BJ (cell line): ENCODE measurements at regions not wholly inside any gene's neighbourhood (a gene's known extent, or its start where the extent isn't known, plus 50 kb on each side); places are given as distances from the start of the nearest gene placed in this dataset.

Experiments
- CTCF ChIA-PET: fragments of 350-600 bp; formaldehyde crosslinking; extraction: SDS; loops from one replicate; lab custom pipeline; 2021; ENCODE audit warnings: antibody characterized with exemption, inconsistent platforms; lab: Yijun Ruan, JAX
- POLR2A ChIA-PET: fragments of 300-600 bp; sonication (Branson Sonifier 250); formaldehyde crosslinking; extraction: SDS; loops from one replicate; lab custom pipeline; 2021; ENCODE audit warnings: antibody characterized with exemption; lab: Charles Lee
- DNase-seq: peaks from one replicate; pipeline ENCODE4 v3.0.0-alpha.2; 2011; ENCODE audit warnings: low read depth
- H3K27me3 ChIP-seq: 2 replicates; pipeline ENCODE4 v1.6.0; 2011; ENCODE audit warnings: low read length; ENCODE audit not compliant: control insufficient read depth, insufficient read depth
- H3K36me3 ChIP-seq: 2 replicates; pipeline ENCODE4 v1.5.1; 2011; ENCODE audit warnings: low read length; ENCODE audit not compliant: control insufficient read depth, insufficient read depth
- H3K4me3 ChIP-seq: 2 replicates; pipeline ENCODE4 v1.5.1; 2011; ENCODE audit warnings: low read depth, mild to moderate bottlenecking, control low read depth, low read length
- TF ChIP-seq, protein P1 (sequence below): IDR thresholded peaks from 2 replicates; pipeline ENCODE4 v1.5.1; 2011; ENCODE audit warnings: low read depth, mild to moderate bottlenecking, control low read depth, inconsistent platforms, low read length, moderate library complexity; ENCODE audit not compliant: insufficient read depth

DNA sequence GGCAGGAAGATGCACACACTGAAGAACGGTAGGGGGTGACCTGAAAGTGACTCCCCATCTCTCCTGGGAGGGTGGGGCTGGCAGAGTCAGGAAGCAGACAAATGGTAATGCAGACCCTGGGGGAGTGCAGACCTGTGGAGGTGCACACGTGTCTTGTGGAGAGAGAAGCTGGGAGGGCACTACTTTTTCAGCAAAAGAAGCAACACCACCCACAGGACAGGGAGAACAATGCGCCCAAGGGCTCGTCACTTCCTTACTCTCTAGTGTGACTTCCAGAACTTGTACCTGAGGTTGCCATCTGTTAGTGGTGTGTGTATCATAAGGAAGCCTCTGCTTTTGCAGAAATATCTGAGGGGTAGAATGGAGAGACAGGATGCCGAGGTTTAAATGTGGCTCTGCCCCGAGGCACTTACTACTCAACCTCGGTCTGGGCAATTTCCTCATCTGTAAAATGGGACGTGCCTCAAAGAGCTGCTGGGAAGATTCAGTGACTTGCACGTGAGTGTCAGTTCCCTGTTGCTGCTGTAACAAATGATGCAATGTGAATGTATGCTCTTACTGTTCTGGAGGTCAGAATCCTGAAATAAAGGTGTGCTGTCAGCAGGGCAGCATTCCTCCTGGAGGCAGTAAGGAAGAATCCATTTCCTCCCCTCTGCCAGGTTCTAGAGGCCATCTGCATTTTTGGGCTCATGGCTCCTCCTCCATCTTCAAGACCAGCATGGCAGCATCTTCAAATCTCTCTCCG lies 323.4 kb downstream of the SHANK2 start:
- Histone ChIP-seq H3K27me3 (no peaks in the 10 kb centered on the region), H3K4me3 (no peak overlapping the region), H3K36me3 (no peaks in the 10 kb centered on the region)
- no peak for DNase-seq
- CTCF ChIA-PET: no interaction called here
- POLR2A ChIA-PET: no interaction called here
- TF ChIP-seq, protein P1, sequence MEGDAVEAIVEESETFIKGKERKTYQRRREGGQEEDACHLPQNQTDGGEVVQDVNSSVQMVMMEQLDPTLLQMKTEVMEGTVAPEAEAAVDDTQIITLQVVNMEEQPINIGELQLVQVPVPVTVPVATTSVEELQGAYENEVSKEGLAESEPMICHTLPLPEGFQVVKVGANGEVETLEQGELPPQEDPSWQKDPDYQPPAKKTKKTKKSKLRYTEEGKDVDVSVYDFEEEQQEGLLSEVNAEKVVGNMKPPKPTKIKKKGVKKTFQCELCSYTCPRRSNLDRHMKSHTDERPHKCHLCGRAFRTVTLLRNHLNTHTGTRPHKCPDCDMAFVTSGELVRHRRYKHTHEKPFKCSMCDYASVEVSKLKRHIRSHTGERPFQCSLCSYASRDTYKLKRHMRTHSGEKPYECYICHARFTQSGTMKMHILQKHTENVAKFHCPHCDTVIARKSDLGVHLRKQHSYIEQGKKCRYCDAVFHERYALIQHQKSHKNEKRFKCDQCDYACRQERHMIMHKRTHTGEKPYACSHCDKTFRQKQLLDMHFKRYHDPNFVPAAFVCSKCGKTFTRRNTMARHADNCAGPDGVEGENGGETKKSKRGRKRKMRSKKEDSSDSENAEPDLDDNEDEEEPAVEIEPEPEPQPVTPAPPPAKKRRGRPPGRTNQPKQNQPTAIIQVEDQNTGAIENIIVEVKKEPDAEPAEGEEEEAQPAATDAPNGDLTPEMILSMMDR: no peak

DNA sequence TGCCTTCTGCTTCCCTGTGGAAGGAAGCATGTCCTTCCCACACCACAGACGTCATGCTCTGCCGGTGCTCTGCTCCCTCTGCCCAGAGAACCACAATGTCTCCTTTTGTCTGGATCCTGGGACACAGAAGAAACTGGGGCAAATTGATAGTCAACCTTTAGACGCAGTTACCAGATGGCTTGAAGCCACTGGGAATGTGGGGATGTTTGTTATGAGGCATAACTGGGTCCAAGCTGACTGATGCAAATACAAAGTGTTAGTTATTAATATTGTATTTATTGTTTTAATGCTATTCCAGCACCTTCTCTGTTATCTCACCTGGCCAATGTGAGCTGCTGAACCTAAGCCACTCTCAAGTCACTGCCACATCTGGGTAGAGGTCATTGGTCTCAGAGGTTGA lies 322.2 kb downstream of the SHANK2 start:
- ChIA-PET CTCF (no interaction called here), POLR2A (no interaction called here)
- no peak overlapping the region for H3K4me3 ChIP-seq
- no peaks in the 10 kb centered on the region for H3K36me3 ChIP-seq
- no peaks in the 10 kb centered on the region for H3K27me3 ChIP-seq
- TF ChIP-seq, protein P1: no peak
- no peak for DNase-seq

DNA sequence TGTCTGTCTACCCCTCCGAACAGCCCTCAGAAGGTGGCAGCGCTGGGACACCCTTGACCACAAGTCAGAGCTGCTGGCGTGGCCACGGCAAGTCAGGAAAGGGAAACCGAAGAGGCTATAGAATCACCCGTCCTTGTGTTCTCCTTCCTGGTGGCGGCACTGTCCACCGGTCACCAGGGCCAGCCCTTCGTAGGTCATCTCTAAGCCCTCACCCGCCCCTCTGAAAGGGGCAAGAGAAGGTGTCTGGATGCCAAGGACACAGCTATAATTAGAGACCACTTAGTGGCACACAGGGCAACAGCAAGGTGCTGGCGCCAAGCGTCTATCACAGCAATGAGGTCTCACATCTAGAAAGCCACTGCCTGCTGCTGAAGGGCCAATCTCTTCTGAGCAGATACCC lies 320.9 kb downstream of the SHANK2 start:
- ChIA-PET POLR2A (no interaction called here), CTCF (no interaction called here)
- H3K36me3 ChIP-seq: no peaks in the 10 kb centered on the region
- no peak for DNase-seq
- TF ChIP-seq, protein P1: no peak
- H3K27me3 ChIP-seq: no peaks in the 10 kb centered on the region
- H3K4me3 ChIP-seq: no peak overlapping the region

DNA sequence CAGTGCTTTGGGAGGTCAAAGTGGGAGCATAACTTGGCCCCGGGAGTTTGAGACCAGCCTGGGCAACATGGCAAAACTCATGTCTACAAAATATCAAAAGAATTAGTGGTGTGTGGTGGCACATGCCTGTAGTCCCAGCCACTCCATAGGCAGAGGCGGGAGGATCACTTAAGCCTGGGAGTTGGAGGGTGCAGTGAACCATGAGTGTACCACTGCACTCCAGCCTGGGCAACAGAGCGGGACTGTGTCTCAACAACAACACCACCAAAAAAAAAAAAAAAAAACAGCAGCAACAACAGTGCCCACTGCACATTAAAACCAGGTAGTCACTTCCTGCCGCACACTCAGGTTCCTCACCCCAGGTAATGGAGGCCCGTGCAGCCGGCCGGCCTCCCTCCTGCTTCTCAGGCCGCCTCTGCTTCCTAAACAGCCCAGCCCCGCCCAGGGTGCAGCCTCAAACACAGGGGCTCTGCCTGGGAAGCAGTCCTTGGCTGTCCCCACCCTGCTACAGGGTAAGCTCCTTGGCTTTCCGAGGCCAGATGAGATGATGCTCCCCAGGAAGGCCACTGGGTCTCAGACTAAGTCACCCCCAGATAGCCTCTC lies 318.3 kb downstream of the SHANK2 start:
- CTCF ChIA-PET: no interaction called here
- Histone ChIP-seq H3K4me3 (no peak overlapping the region), H3K36me3 (no peaks in the 10 kb centered on the region), H3K27me3 (no peaks in the 10 kb centered on the region)
- POLR2A ChIA-PET: no interaction called here
- TF ChIP-seq, protein P1: no peak
- no peak for DNase-seq

DNA sequence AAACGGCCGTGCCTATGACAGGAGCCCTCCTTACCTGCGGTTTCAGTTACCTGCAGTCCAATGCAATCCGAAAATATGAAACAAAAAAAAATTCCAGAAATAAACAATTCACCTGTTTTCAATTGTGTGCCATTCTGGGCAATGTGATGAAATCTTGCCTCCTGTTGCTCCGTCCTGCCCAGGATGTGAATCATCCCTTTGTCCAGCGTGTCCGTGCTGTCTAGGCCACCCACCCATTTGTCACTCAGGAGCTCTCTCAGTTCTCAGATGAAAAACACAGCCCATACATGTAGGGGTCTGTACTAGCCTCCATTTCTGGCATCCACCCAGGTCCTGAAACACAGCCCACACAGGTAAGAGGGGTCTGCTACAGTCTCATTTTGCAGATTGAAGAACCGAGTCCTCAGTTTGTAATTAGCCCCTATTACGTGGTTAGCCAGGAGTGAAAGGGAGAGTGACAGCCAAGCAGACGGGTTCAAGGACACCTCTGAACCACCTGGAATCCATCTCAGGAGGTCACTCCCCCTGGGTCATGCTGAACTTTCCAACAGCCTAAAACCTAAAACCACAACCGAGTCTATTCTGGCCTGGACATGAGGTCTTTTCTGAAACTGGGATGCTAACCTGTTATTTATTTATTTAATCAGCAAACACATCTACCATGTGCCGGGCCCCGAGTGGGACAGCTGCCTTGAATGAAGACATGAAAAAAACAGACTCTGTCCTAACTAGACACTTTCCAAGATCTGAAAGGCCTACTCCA lies 317.2 kb downstream of the SHANK2 start:
- CTCF ChIA-PET: interaction anchor here (0.7 kb wide), 1 partner anchor 15 kb away, joined by 3 read pairs; no protein-coding TSS in a partner anchor
- no peak for DNase-seq
- H3K4me3 ChIP-seq: no peak overlapping the region
- no peaks in the 10 kb centered on the region for H3K27me3 ChIP-seq
- H3K36me3 ChIP-seq: no peaks in the 10 kb centered on the region
- POLR2A ChIA-PET: no interaction called here
- TF ChIP-seq, protein P1: no peak
